Kidney (tissue), 13 donors: ENCODE measurements at regions not wholly inside any gene's neighbourhood (a gene's known extent, or its start where the extent isn't known, plus 50 kb on each side); places are given as distances from the start of the nearest gene placed in this dataset.

Source experiments
- DNase-seq, 5 donors: peaks; one replicate each; pipeline ENCODE4 v3.0.0-alpha.2; 2013 to 2020
- FAIRE-seq: peaks from 2 replicates; lab custom pipeline; 2012; peaks lifted over from hg19 to GRCh38; lab: Jason Lieb, UNC
- H3K27ac ChIP-seq, 2 donors: one replicate each; pipeline ENCODE4 v1.7.0; 2013; ENCODE audit warnings: low read depth in 2 of 2, low read length in 2 of 2, inconsistent platforms in 1 of 2
- H3K27me3 ChIP-seq: one replicate; pipeline ENCODE4 v1.7.1; 2013; ENCODE audit warnings: low read length, inconsistent platforms; ENCODE audit not compliant: control insufficient read depth, insufficient read depth
- H3K36me3 ChIP-seq, 3 donors: one replicate each; pipeline versions ENCODE4 v1.7.0 to v1.7.1; 2013; ENCODE audit warnings: low read length in 3 of 3, control low read depth in 1 of 3, inconsistent platforms in 1 of 3; ENCODE audit not compliant: insufficient read depth in 3 of 3, control insufficient read depth in 2 of 3
- H3K4me1 ChIP-seq, 3 donors: one replicate each; pipeline versions ENCODE4 v1.7.0 to v1.7.1; 2013; ENCODE audit warnings: low read length in 3 of 3, inconsistent platforms in 1 of 3, low read depth in 1 of 3; ENCODE audit not compliant: control insufficient read depth in 2 of 3, insufficient read depth in 2 of 3
- H3K4me3 ChIP-seq, 3 donors: one replicate each; pipeline versions ENCODE4 v1.7.0 to v1.8.1; 2013; ENCODE audit warnings: low read length in 3 of 3, control low read depth in 1 of 3, inconsistent platforms in 1 of 3
- H3K9ac ChIP-seq, 3 donors: one replicate each; pipeline versions ENCODE4 v1.7.0 to v1.7.1; 2013; ENCODE audit warnings: low read length in 3 of 3, control low read depth in 1 of 3, inconsistent platforms in 1 of 3
- H3K9me3 ChIP-seq, 3 donors: one replicate each; pipeline versions ENCODE4 v1.7.0 to v1.7.1; 2013; ENCODE audit warnings: low read length in 3 of 3, control low read depth in 1 of 3, inconsistent platforms in 1 of 3; ENCODE audit not compliant: control insufficient read depth in 2 of 3, insufficient read depth in 1 of 3
- CTCF ChIP-seq: IDR thresholded peaks from 3 replicates; pipeline ENCODE4 v1.5.1; 2012; ENCODE audit warnings: mild to moderate bottlenecking, moderate library complexity, borderline replicate concordance; ENCODE audit not compliant: insufficient read depth; ENCODE audit errors: extremely low read depth
- intact Hi-C: fragments of 100-400 bp; cut with DNase I; formaldehyde crosslinking; loops from one replicate; pipeline ENCODE4 v1.11.1; 2022
- donor health status: control.
- donor health status: control.
- donor health status: control.
- donor health status: control.
- donor health status: control.
- donor health status: DM: yes; HTN: yes; CAD: no.
- donor health status: Normal renal cell carcinoma (clear cell type).

- intact Hi-C loops = no loop called here
- Histone ChIP-seq H3K9me3 (no peaks in the 10 kb centered on the region), H3K9ac (no peak overlapping the region), H3K27me3 (no peaks in the 10 kb centered on the region), H3K4me3 (no peak overlapping the region), H3K36me3 (no peaks in the 10 kb centered on the region), H3K4me1 (no peaks in the 10 kb centered on the region), H3K27ac (no peak overlapping the region)
- no peak for TF ChIP-seq CTCF
- FAIRE-seq = no peak
- DNase-seq = no peak
Measured at GRCh38 chr14:106508216-106508615, 981.8 kb downstream of the TMEM121 start.

- Histone ChIP-seq H3K4me3 (no peak overlapping the region), H3K9ac (no peak overlapping the region), H3K4me1 (no peaks in the 10 kb centered on the region), H3K27ac (no peak overlapping the region), H3K27me3 (no peaks in the 10 kb centered on the region), H3K9me3 (no peaks in the 10 kb centered on the region), H3K36me3 (no peaks in the 10 kb centered on the region)
- intact Hi-C loops = no loop called here
- TF ChIP-seq CTCF = no peak
- FAIRE-seq (no peak), DNase-seq (no peak)
Measured at GRCh38 chr14:106509176-106509575, 982.8 kb downstream of the TMEM121 start.

- Histone ChIP-seq H3K36me3 (no peaks in the 10 kb centered on the region), H3K4me3 (no peak overlapping the region), H3K9ac (no peak overlapping the region), H3K4me1 (no peaks in the 10 kb centered on the region), H3K9me3 (no peaks in the 10 kb centered on the region), H3K27ac (no peak overlapping the region), H3K27me3 (no peaks in the 10 kb centered on the region)
- intact Hi-C loops = no loop called here
- no peak for FAIRE-seq
- DNase-seq = no peak
- TF ChIP-seq CTCF = no peak
Measured at GRCh38 chr14:106509807-106510206, 983.4 kb downstream of the TMEM121 start.
